H1 (cell line): ENCODE measurements at regions not wholly inside any gene's neighbourhood (a gene's known extent, or its start where the extent isn't known, plus 50 kb on each side); places are given as distances from the start of the nearest gene placed in this dataset.
A peak's percentile ranks its signal among the peaks of the same experiment; 100 is the strongest.

Experiments
- CTCF ChIA-PET: fragments of 300-600 bp; sonication (Branson Sonifier 250); formaldehyde crosslinking; loops from one replicate; lab custom pipeline; 2021; ENCODE audit not compliant: partially characterized antibody; lab: Charles Lee
- POLR2A ChIA-PET: fragments of 300-600 bp; sonication (Branson Sonifier 250); formaldehyde crosslinking; loops from one replicate; lab custom pipeline; 2021; ENCODE audit warnings: inconsistent platforms; ENCODE audit not compliant: partially characterized antibody; lab: Charles Lee
- DNase-seq, 2 experiments: peaks; one replicate each; pipeline versions ENCODE4 v3.0.0 to v3.0.0-alpha.2; 2010 to 2022; ENCODE audit warnings: low spot score in 2 of 2, low read depth in 1 of 2, mixed read lengths in 1 of 2
- FAIRE-seq: peaks from 2 replicates; lab custom pipeline; 2011; peaks lifted over from hg19 to GRCh38; lab: Jason Lieb, UNC
- H2AFZ ChIP-seq: 2 replicates; pipeline ENCODE4 v1.8.1; 2012; ENCODE audit warnings: low read length, inconsistent platforms
- H2AK5ac ChIP-seq: 2 replicates; pipeline ENCODE4 v1.6.1; 2013; ENCODE audit warnings: low read depth, low read length
- H2BK120ac ChIP-seq: replicated peaks from 2 replicates; pipeline ENCODE3; 2013; ENCODE audit warnings: low read depth, low read length, inconsistent platforms
- H2BK12ac ChIP-seq: 2 replicates; pipeline ENCODE4 v1.6.1; 2013; ENCODE audit warnings: low read depth, low read length
- H2BK15ac ChIP-seq: 2 replicates; pipeline ENCODE4 v1.6.1; 2013; ENCODE audit warnings: low read length
- H2BK20ac ChIP-seq: 2 replicates; pipeline ENCODE4 v1.6.1; 2013; ENCODE audit warnings: low read length
- H2BK5ac ChIP-seq: 2 replicates; pipeline ENCODE4 v1.6.1; 2013; ENCODE audit warnings: low read depth, low read length
- H3K14ac ChIP-seq: 2 replicates; pipeline ENCODE4 v1.6.1; 2013; ENCODE audit warnings: inconsistent platforms; ENCODE audit not compliant: insufficient read length
- H3K18ac ChIP-seq: 2 replicates; pipeline ENCODE4 v1.6.1; 2013; ENCODE audit warnings: low read length; ENCODE audit errors: extremely low read depth
- H3K23ac ChIP-seq: 2 replicates; pipeline ENCODE4 v1.6.1; 2013; ENCODE audit warnings: inconsistent platforms; ENCODE audit not compliant: insufficient read length
- H3K23me2 ChIP-seq: 2 replicates; pipeline ENCODE4 v1.6.1; 2013; ENCODE audit warnings: low read depth, low read length
- H3K27ac ChIP-seq: 2 replicates; pipeline ENCODE4 v1.6.1; 2011; ENCODE audit warnings: low read depth, low read length, inconsistent platforms
- H3K27me3 ChIP-seq, 4 experiments: replicated peaks in 1 of 4; 1 replicate in 1 of 4; 2 replicates in 3 of 4; pipeline versions ENCODE4 v1.6.1 to v1.8.1; 2011 to 2013; ENCODE audit warnings: low read length in 3 of 4, mild to moderate bottlenecking in 3 of 4, inconsistent platforms in 2 of 4, mixed read lengths in 2 of 4, moderate library complexity in 1 of 4; ENCODE audit not compliant: control insufficient read depth in 3 of 4, insufficient read depth in 3 of 4; ENCODE audit errors: extremely low read depth in 1 of 4
- H3K36me3 ChIP-seq, 4 experiments: 2 replicates each; pipeline versions ENCODE4 v1.6.1 to v1.8.1; 2011 to 2013; ENCODE audit warnings: mild to moderate bottlenecking in 4 of 4, low read length in 3 of 4, moderate library complexity in 2 of 4, control low read depth in 1 of 4, inconsistent platforms in 1 of 4; ENCODE audit not compliant: insufficient read depth in 4 of 4, control insufficient read depth in 2 of 4
- H3K4ac ChIP-seq: replicated peaks from 2 replicates; pipeline ENCODE3; 2013; ENCODE audit warnings: low read length, low read depth, mixed read lengths, inconsistent platforms; ENCODE audit not compliant: insufficient read length
- H3K4me1 ChIP-seq, 4 experiments: replicated peaks in 1 of 4; 1 replicate in 1 of 4; 2 replicates in 3 of 4; pipeline versions ENCODE4 v1.6.1 to v1.8.1; 2011 to 2013; ENCODE audit warnings: low read length in 3 of 4, inconsistent platforms in 2 of 4, mixed read lengths in 1 of 4; ENCODE audit not compliant: insufficient read depth in 4 of 4, control insufficient read depth in 3 of 4
- H3K4me2 ChIP-seq, 2 experiments: 2 replicates each; pipeline versions ENCODE4 v1.6.1 to v1.8.1; 2011 to 2013; ENCODE audit warnings: low read depth in 2 of 2, low read length in 2 of 2, control low read depth in 1 of 2, inconsistent platforms in 1 of 2, mild to moderate bottlenecking in 1 of 2; ENCODE audit not compliant: insufficient read depth in 1 of 2
- H3K4me3 ChIP-seq, 4 experiments: fragments of 200-600, 300-600 bp in 1 of 4; sonication (generic), shearing (Covaris generic), sonication (Bioruptor Twin) in 1 of 4; 2 replicates each; pipeline versions ENCODE4 v1.5.1 to v1.8.1; 2011 to 2016; ENCODE audit warnings: low read length in 4 of 4, low read depth in 3 of 4, control low read depth in 2 of 4, inconsistent platforms in 2 of 4, mild to moderate bottlenecking in 2 of 4, mixed read lengths in 1 of 4, moderate library complexity in 1 of 4; ENCODE audit not compliant: insufficient read depth in 2 of 4; ENCODE audit errors: extremely low read depth in 1 of 4
- H3K56ac ChIP-seq: replicated peaks from 2 replicates; pipeline ENCODE3; 2013; ENCODE audit warnings: low read depth, mild to moderate bottlenecking, mixed read lengths, low read length, inconsistent platforms; ENCODE audit not compliant: insufficient read length
- H3K79me1 ChIP-seq: 2 replicates; pipeline ENCODE4 v1.6.1; 2013; ENCODE audit warnings: low read depth, low read length, control low read depth
- H3K79me2 ChIP-seq, 2 experiments: 2 replicates each; pipeline versions ENCODE4 v1.6.1 to v1.8.1; 2012 to 2013; ENCODE audit warnings: low read length in 2 of 2, mild to moderate bottlenecking in 2 of 2, inconsistent platforms in 1 of 2; ENCODE audit not compliant: insufficient read depth in 2 of 2, control insufficient read depth in 1 of 2
- H3K9ac ChIP-seq, 4 experiments: replicated peaks in 1 of 4; 1 replicate in 1 of 4; 2 replicates in 3 of 4; pipeline versions ENCODE4 v1.6.1 to v1.8.1; 2011 to 2013; ENCODE audit warnings: low read depth in 3 of 4, low read length in 3 of 4, control low read depth in 2 of 4, mild to moderate bottlenecking in 2 of 4, moderate library complexity in 2 of 4, inconsistent platforms in 1 of 4; ENCODE audit errors: extremely low read depth in 1 of 4
- H3K9me3 ChIP-seq, 2 experiments: 2 replicates each; pipeline versions ENCODE4 v1.6.1 to v1.8.1; 2012 to 2013; ENCODE audit warnings: mild to moderate bottlenecking in 2 of 2, moderate library complexity in 2 of 2, control low read depth in 1 of 2, inconsistent platforms in 1 of 2, low read depth in 1 of 2, low read length in 1 of 2, mixed read lengths in 1 of 2; ENCODE audit not compliant: insufficient read depth in 2 of 2
- H4K20me1 ChIP-seq, 2 experiments: replicated peaks in 1 of 2; 2 replicates each; pipeline versions ENCODE3 to v1.8.1; 2011 to 2013; ENCODE audit warnings: inconsistent platforms in 2 of 2, low read length in 2 of 2, mild to moderate bottlenecking in 1 of 2; ENCODE audit not compliant: insufficient read depth in 2 of 2, control insufficient read depth in 1 of 2
- H4K5ac ChIP-seq: 2 replicates; pipeline ENCODE4 v1.6.1; 2013; ENCODE audit warnings: low read length, low read depth, mixed read lengths, inconsistent platforms; ENCODE audit not compliant: insufficient read length
- H4K8ac ChIP-seq: 2 replicates; pipeline ENCODE4 v1.8.0; 2013; ENCODE audit warnings: mild to moderate bottlenecking, moderate library complexity, low read length, inconsistent platforms; ENCODE audit not compliant: insufficient read depth; ENCODE audit errors: extremely low read depth
- H4K91ac ChIP-seq: replicated peaks from 2 replicates; pipeline ENCODE3; 2013; ENCODE audit warnings: low read length, mixed read lengths, inconsistent platforms; ENCODE audit not compliant: insufficient read length
- CEBPB ChIP-seq: IDR thresholded peaks from 2 replicates; pipeline ENCODE4 v1.6.1; 2012; ENCODE audit warnings: low read depth, low read length
- EGR1 ChIP-seq: IDR thresholded peaks from 2 replicates; pipeline ENCODE4 v1.6.1; 2011; ENCODE audit warnings: low read depth, low read length, borderline replicate concordance
- POLR2A ChIP-seq, 2 experiments: IDR thresholded peaks; 1 replicate in 1 of 2; 2 replicates in 1 of 2; pipeline ENCODE4 v1.6.1; 2011; ENCODE audit warnings: low read depth in 2 of 2, low read length in 2 of 2, mild to moderate bottlenecking in 2 of 2; ENCODE audit errors: control extremely low read depth in 1 of 2
- RBBP5 ChIP-seq: IDR thresholded peaks from 2 replicates; pipeline ENCODE4 v1.7.1; 2012; ENCODE audit warnings: low read depth, mild to moderate bottlenecking, inconsistent platforms, low read length, moderate library complexity, borderline replicate concordance
- TAF7 ChIP-seq: optimal IDR thresholded peaks from 2 replicates; pipeline ENCODE3; 2011; ENCODE audit warnings: low read depth, mild to moderate bottlenecking, inconsistent platforms, low read length, moderate library complexity, borderline replicate concordance
- YY1 ChIP-seq: IDR thresholded peaks from 2 replicates; pipeline ENCODE4 v1.6.1; 2011; ENCODE audit warnings: low read depth, mild to moderate bottlenecking, low read length
- WGBS, 2 experiments: shearing (Covaris generic) in 1 of 2; methylation state at CpG; one replicate each; pipeline versions ENCODE4 v1.1.6 to v1.1.7; 2013 to 2015; ENCODE audit warnings: low lambda C conversion rate in 2 of 2, mixed read lengths in 2 of 2, inconsistent platforms in 1 of 2, low coverage in 1 of 2, missing lambda C conversion rate in 1 of 2; ENCODE audit not compliant: insufficient replicate concordance in 2 of 2, insufficient coverage in 1 of 2, insufficient read length in 1 of 2; ENCODE audit errors: extremely low coverage in 1 of 2, missing lambda C conversion rate in 1 of 2; 5-methylcytosine and 5-hydroxymethylcytosine counted together

DNA sequence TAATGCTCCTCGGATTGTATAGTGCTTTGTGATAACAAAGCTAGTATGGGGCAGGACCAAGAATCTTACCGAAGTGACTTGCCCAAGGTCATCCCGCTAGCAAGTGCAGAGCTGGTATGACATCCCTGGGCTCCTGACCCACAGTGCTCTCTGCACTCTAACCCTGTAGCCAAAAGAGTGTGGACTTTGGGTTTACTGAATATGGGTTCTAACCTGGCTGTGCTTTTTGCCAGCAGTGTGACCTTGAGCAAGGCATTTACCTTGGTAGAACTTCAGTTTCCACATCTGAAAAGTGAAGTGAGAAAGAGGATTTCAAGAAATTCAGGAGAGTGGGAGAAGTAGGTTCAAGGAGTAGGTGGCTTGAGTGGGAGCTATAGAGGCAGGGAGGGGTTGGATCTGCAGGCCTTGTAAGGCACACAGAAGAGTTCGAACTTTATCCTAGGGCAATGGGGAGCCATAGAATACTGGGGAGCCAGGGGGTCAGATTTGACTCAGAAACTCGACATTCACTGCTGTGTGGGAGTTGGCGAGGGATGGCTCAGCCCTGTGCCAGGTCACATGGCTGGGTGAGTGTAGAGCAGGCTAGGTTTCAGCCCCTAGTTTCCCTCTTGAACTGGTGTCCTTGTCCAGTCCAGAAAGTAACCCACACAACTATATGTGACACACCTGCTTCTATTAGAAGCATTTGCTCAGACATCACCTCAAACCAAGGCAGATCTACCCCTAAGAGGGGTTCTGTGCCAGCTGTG is 91.9 kb downstream of the RPLP1 start:
- CTCF ChIA-PET, result interaction anchor here (0.9 kb wide), 1 partner anchor 9 kb away, joined by 4 read pairs; no protein-coding TSS in a partner anchor

More for the DNA sequence above, 91.9 kb downstream of the RPLP1 start:
- POLR2A ChIA-PET, result no interaction called here
- 85% methylated on average over 6 of the region's 6 CpGs; no CpG with 5 or more reads in 1 of the 2 experiments for WGBS, 2 experiments
- Histone ChIP-seq H3K4me3 (no peak overlapping the region), H2BK20ac (no peak overlapping the region), H4K91ac (no peak overlapping the region), H3K9me3 (no peaks in the 10 kb centered on the region), H3K27me3 (no peaks in the 10 kb centered on the region), H3K9ac (no peak overlapping the region), H3K4ac (peak overlapping the region; percentile 69), H4K5ac (no peak overlapping the region), H2AK5ac (no peak overlapping the region), H3K4me2 (no peak overlapping the region), H3K36me3 (no peaks in the 10 kb centered on the region), H3K27ac (no peak overlapping the region), H3K79me1 (no peaks in the 10 kb centered on the region), H3K18ac (no peak overlapping the region), H2BK120ac (no peak overlapping the region), H2BK15ac (no peak overlapping the region), H3K79me2 (no peaks in the 10 kb centered on the region), H4K20me1 (no peaks in the 10 kb centered on the region), H3K23ac (no peak overlapping the region), H2BK5ac (no peak overlapping the region), H3K56ac (no peak overlapping the region), H3K23me2 (no peaks in the 10 kb centered on the region; the same call in 1 of the 2 replicates), H4K8ac (no peak overlapping the region), H2BK12ac (no peak overlapping the region), H2AFZ (no peak overlapping the region), H3K4me1 (no peaks in the 10 kb centered on the region), H3K14ac (no peak overlapping the region)
- no peak for FAIRE-seq
- DNase-seq, result no peak
- TF ChIP-seq CEBPB (no peak), TAF7 (no peak), EGR1 (no peak), POLR2A (IDR thresholded peaks at IDR 0.05; ENCODE audit: control extremely low read depth in 1 of 2, low read depth in 2 of 2, low read length in 2 of 2) (no peak), RBBP5 (no peak), YY1 (no peak)
